Vagina (tissue), 2 donors: ENCODE measurements at regions not wholly inside any gene's neighbourhood (a gene's known extent, or its start where the extent isn't known, plus 50 kb on each side); places are given as distances from the start of the nearest gene placed in this dataset.
"Not testable (repeated sequence)": the region's sequence is repeated elsewhere in the genome, so short reads cannot be mapped to it uniquely, and the experiment has no call there.

Experiments
- DNase-seq, 2 donors: peaks; one replicate each; pipeline ENCODE4 v3.0.0-alpha.2; 2017; ENCODE audit errors: extremely low spot score in 2 of 2
- H3K27ac ChIP-seq: fragments of 200-600 bp; sonication (generic); one replicate; pipeline ENCODE4 v1.5.1; 2019
- H3K27me3 ChIP-seq: fragments of 200-600 bp; sonication (generic); one replicate; pipeline ENCODE4 v1.5.1; 2019
- H3K36me3 ChIP-seq, 2 donors: fragments of 200-600 bp; sonication (generic); one replicate each; pipeline ENCODE4 v1.5.1; 2017 to 2019
- H3K4me1 ChIP-seq: fragments of 200-600 bp; sonication (generic); one replicate; pipeline ENCODE4 v1.5.1; 2019
- H3K4me3 ChIP-seq, 2 donors: fragments of 200-600 bp; sonication (generic); 1 replicate in 1 of 2; 2 replicates in 1 of 2; pipeline ENCODE4 v1.5.1; 2016 to 2019
- H3K9me3 ChIP-seq: fragments of 200-600 bp; sonication (generic); one replicate; pipeline ENCODE4 v1.5.1; 2019
- CTCF ChIP-seq, 3 experiments: fragments of 450-650 bp in 2 of 3; fragments of 200-600 bp in 1 of 3; sonication (generic) in 1 of 3; IDR thresholded peaks; one replicate each; pipeline ENCODE4 v1.5.1; 2017 to 2019; ENCODE audit warnings: antibody characterized with exemption in 3 of 3, mild to moderate bottlenecking in 2 of 3, moderate library complexity in 2 of 3
- POLR2A ChIP-seq, 2 donors: fragments of 450-650 bp; IDR thresholded peaks; one replicate each; pipeline ENCODE4 v1.6.1; 2017; ENCODE audit warnings: antibody characterized with exemption in 2 of 2, mild to moderate bottlenecking in 2 of 2, moderate library complexity in 2 of 2
- POLR2AphosphoS5 ChIP-seq, 2 donors: sonication (generic); formaldehyde crosslinking; IDR thresholded peaks; one replicate each; pipeline ENCODE4 v1.9.0; 2017; ENCODE audit warnings: antibody characterized with exemption in 2 of 2, mild to moderate bottlenecking in 2 of 2, low read depth in 1 of 2; ENCODE audit not compliant: insufficient read depth in 1 of 2
- intact Hi-C: fragments of 100-400 bp; cut with DNase I; formaldehyde crosslinking; loops from one replicate; pipeline ENCODE4 v1.15.1; 2023

DNA sequence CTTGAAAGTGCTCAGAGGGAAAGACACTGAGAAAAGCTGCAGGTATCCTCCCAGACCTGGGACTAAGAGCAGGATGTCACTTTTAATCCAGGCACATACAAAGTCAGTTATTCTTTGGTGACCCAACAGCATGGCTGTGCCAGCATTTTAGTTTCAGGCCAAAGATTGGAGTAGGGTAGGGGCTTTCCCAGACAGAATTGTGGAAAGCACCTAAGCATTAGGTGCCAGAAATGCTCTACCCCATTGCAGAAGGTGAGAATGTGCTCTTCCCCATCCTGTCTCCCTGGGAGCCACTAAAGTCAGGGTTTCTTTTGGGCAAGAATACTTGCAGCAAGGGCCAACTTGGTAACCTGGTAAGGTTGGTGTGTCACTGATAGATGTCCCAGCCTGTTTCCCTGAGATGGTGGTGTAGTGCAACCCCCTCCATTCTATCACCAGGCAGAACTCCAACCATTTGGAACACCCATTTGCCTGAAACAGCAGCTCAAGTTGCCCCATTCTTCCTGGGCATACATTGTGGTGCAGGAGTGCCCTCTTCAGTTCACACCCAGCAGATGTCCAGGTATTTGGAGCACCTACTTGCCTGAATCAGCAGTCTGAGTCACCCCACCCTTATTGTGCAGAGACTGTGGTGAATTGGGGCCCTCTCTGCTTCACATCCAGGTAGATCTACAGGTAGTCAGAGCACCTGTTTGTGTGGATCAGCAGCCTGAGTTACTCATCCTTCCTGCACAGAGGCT, 183.5 kb downstream of the ZC4H2 start:
- Histone ChIP-seq H3K27me3 (no peaks in the 10 kb centered on the region), H3K27ac (no peak overlapping the region), H3K9me3 (peaks cover 4% of the 10 kb centered on the region), H3K36me3 (no peaks in the 10 kb centered on the region), H3K4me3 (no peak overlapping the region), H3K4me1 (no peaks in the 10 kb centered on the region)
- TF ChIP-seq POLR2AphosphoS5 (IDR thresholded peaks at IDR 0.05; ENCODE audit: insufficient read depth in 1 of 2, low read depth in 1 of 2) (no peak), CTCF (IDR thresholded peaks at IDR 0.05) (no peak), POLR2A (IDR thresholded peaks at IDR 0.05) (no peak)
- no peak for DNase-seq
- intact Hi-C loops, result no loop called here

- TF ChIP-seq POLR2A (IDR thresholded peaks at IDR 0.05) (no peak), POLR2AphosphoS5 (IDR thresholded peaks at IDR 0.05; ENCODE audit: insufficient read depth in 1 of 2, low read depth in 1 of 2) (no peak), CTCF (IDR thresholded peaks at IDR 0.05) (no peak)
- no peak overlapping the region for H3K4me3 ChIP-seq
- no peaks in the 10 kb centered on the region for H3K36me3 ChIP-seq
- H3K27ac ChIP-seq, result no peak overlapping the region
- intact Hi-C loops, result no loop called here
- peaks cover 12% of the 10 kb centered on the region for H3K9me3 ChIP-seq
- no peak for DNase-seq
- H3K27me3 ChIP-seq, result no peaks in the 10 kb centered on the region
- no peaks in the 10 kb centered on the region for H3K4me1 ChIP-seq
Observed at GRCh38 chrX:64782923-64783322, 193.3 kb downstream of the ZC4H2 start.

DNA sequence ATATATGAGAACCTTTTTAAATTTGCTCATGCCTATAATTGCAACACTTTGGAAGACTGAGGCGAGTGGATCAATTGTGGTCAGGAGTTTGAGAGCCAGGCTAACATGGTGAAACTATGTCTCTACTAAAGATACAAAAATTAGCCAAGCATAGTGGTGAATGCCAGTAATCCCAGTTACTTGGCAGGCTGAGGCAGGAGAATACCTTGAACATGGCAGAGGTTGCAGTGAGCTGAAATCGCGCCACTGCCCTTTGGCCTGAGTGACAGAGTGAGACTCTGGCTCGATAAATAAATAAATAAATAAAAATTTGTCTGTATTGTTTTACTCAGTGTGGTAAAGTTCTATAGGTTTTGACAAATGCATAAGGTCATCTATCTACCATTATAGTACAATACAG, 218.2 kb downstream of the ZC4H2 start:
- no peak for DNase-seq
- intact Hi-C loops, result no loop called here
- H3K4me3 ChIP-seq, result no peak overlapping the region
- H3K27ac ChIP-seq, result no peak overlapping the region
- no peaks in the 10 kb centered on the region for H3K4me1 ChIP-seq
- H3K36me3 ChIP-seq, result no peaks in the 10 kb centered on the region
- TF ChIP-seq POLR2AphosphoS5 (IDR thresholded peaks at IDR 0.05; ENCODE audit: insufficient read depth in 1 of 2, low read depth in 1 of 2) (no peak), CTCF (IDR thresholded peaks at IDR 0.05) (no peak), POLR2A (IDR thresholded peaks at IDR 0.05) (no peak)
- no peaks in the 10 kb centered on the region for H3K9me3 ChIP-seq
- no peaks in the 10 kb centered on the region for H3K27me3 ChIP-seq

GRCh38 chrX:64739792-64740378, 236.4 kb downstream of the ZC4H2 start:
- TF ChIP-seq POLR2A (IDR thresholded peaks at IDR 0.05), result no peak
- no peak for TF ChIP-seq POLR2AphosphoS5 (IDR thresholded peaks at IDR 0.05; ENCODE audit: insufficient read depth in 1 of 2, low read depth in 1 of 2)
- no peak for TF ChIP-seq CTCF (IDR thresholded peaks at IDR 0.05)
- H3K27ac ChIP-seq, result no peak overlapping the region
- no peaks in the 10 kb centered on the region for H3K36me3 ChIP-seq
- intact Hi-C loops, result no loop called here
- no peaks in the 10 kb centered on the region for H3K27me3 ChIP-seq
- no peak overlapping the region for H3K4me3 ChIP-seq
- no peak for DNase-seq
- no peaks in the 10 kb centered on the region for H3K4me1 ChIP-seq
- no peaks in the 10 kb centered on the region for H3K9me3 ChIP-seq

DNA sequence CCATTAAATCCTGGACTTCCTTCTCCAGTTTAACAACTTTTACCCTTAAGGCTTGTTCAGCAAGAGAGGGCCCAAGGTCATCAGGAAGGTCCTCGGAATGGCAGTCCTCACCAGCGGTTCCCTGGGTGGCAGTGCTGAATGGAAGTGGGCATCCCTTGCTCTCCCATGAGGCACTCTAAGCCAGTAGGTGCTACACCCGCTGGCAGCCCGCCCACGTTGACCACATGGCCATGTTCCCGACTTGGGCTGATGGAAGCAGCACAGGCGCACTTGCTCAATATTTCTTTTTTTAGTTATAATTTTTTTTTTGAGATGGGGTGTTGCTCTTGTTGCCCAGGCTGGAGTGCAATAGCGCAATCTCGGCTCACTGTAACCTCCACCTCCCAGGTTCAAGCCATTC, 277.9 kb downstream of the ZC4H2 start:
- H3K27ac ChIP-seq, result no peak overlapping the region
- no peaks in the 10 kb centered on the region for H3K27me3 ChIP-seq
- H3K36me3 ChIP-seq, result no peaks in the 10 kb centered on the region
- no peak for DNase-seq
- no peaks in the 10 kb centered on the region for H3K9me3 ChIP-seq
- intact Hi-C loops, result no loop called here
- no peaks in the 10 kb centered on the region for H3K4me1 ChIP-seq
- no peak overlapping the region for H3K4me3 ChIP-seq
- TF ChIP-seq POLR2AphosphoS5 (IDR thresholded peaks at IDR 0.05; ENCODE audit: insufficient read depth in 1 of 2, low read depth in 1 of 2), result no peak
- no peak for TF ChIP-seq POLR2A (IDR thresholded peaks at IDR 0.05)
- no peak for TF ChIP-seq CTCF (IDR thresholded peaks at IDR 0.05)

DNA sequence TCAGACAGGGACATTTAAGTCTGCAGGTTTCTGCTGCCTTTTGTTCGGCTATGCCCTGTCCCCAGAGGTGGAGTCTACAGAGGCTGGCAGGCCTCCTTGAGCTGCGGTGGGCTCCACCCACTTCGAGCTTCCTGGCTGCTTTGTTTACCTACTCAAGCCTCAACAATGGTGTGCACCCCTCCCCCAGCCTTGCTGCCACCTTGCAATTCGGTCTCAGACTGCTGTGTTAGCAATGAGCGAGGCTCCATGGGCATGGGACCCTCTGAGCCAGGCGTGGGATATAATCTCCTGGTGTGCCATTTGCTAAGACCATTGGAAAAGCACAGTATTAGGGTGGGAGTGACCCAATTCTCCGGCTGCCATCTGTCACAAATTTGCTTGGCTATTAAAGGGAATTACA, 280.9 kb downstream of the ZC4H2 start:
- H3K9me3 ChIP-seq, H3K27ac ChIP-seq, H3K27me3 ChIP-seq, H3K36me3 ChIP-seq, DNase-seq, H3K4me1 ChIP-seq, H3K4me3 ChIP-seq, intact Hi-C loops: not testable (repeated sequence)
